ENCODE measurements at regions not wholly inside any gene's neighbourhood (a gene's known extent, or its start where the extent isn't known, plus 50 kb on each side); places are given as distances from the start of the nearest gene placed in this dataset.
"Not testable (repeated sequence)": the region's sequence is repeated elsewhere in the genome, so short reads cannot be mapped to it uniquely, and the experiment has no call there.

GRCh38 chr14:37985826-37986470 lies 221.8 kb upstream of the SSTR1 start:
- H3K4me3 ChIP-seq (ENCODE audit: low read length): no peak overlapping the region
- H3K36me3 ChIP-seq (ENCODE audit: insufficient read depth, low read length): no peaks in the 10 kb centered on the region
- no peaks in the 10 kb centered on the region for H3K27me3 ChIP-seq (ENCODE audit: insufficient read depth, low read length)
- no peak overlapping the region for H2AFZ ChIP-seq (ENCODE audit: low read depth, low read length)
- no peaks in the 10 kb centered on the region for H3K4me1 ChIP-seq (ENCODE audit: insufficient read depth, low read length)
- H3K9me3 ChIP-seq (ENCODE audit: low read length): no peaks in the 10 kb centered on the region

- no peak overlapping the region for H2AFZ ChIP-seq (ENCODE audit: low read depth, low read length)
- H3K4me3 ChIP-seq (ENCODE audit: low read length): no peak overlapping the region
- H3K4me1 ChIP-seq (ENCODE audit: insufficient read depth, low read length): no peaks in the 10 kb centered on the region
- H3K27me3 ChIP-seq (ENCODE audit: insufficient read depth, low read length): no peaks in the 10 kb centered on the region
- no peaks in the 10 kb centered on the region for H3K36me3 ChIP-seq (ENCODE audit: insufficient read depth, low read length)
- no peaks in the 10 kb centered on the region for H3K9me3 ChIP-seq (ENCODE audit: low read length)
These were observed 219.2 kb upstream of the SSTR1 start for GRCh38 chr14:37988472-37988871.

- Histone ChIP-seq H3K9me3 (ENCODE audit: low read length) (no peaks in the 10 kb centered on the region), H3K4me3 (ENCODE audit: low read length) (no peak overlapping the region), H3K36me3 (ENCODE audit: insufficient read depth, low read length) (no peaks in the 10 kb centered on the region), H3K27me3 (ENCODE audit: insufficient read depth, low read length) (no peaks in the 10 kb centered on the region), H3K4me1 (ENCODE audit: insufficient read depth, low read length) (no peaks in the 10 kb centered on the region), H2AFZ (ENCODE audit: low read depth, low read length) (no peak overlapping the region)
These were observed 216.7 kb upstream of the SSTR1 start for GRCh38 chr14:37991027-37991426.

GRCh38 chr14:37992499-37992898 lies 215.2 kb upstream of the SSTR1 start:
- Histone ChIP-seq H2AFZ (ENCODE audit: low read depth, low read length) (no peak overlapping the region), H3K36me3 (ENCODE audit: insufficient read depth, low read length) (no peaks in the 10 kb centered on the region), H3K4me3 (ENCODE audit: low read length) (no peak overlapping the region), H3K4me1 (ENCODE audit: insufficient read depth, low read length) (no peaks in the 10 kb centered on the region), H3K9me3 (ENCODE audit: low read length) (no peaks in the 10 kb centered on the region), H3K27me3 (ENCODE audit: insufficient read depth, low read length) (no peaks in the 10 kb centered on the region)

- no peaks in the 10 kb centered on the region for H3K27me3 ChIP-seq (ENCODE audit: insufficient read depth, low read length)
- no peaks in the 10 kb centered on the region for H3K4me1 ChIP-seq (ENCODE audit: insufficient read depth, low read length)
- no peak overlapping the region for H2AFZ ChIP-seq (ENCODE audit: low read depth, low read length)
- no peak overlapping the region for H3K4me3 ChIP-seq (ENCODE audit: low read length)
- H3K36me3 ChIP-seq (ENCODE audit: insufficient read depth, low read length): no peaks in the 10 kb centered on the region
- no peaks in the 10 kb centered on the region for H3K9me3 ChIP-seq (ENCODE audit: low read length)
These were observed 212.8 kb upstream of the SSTR1 start for GRCh38 chr14:37994846-37995372.

GRCh38 chr14:37997017-37997416 lies 210.7 kb upstream of the SSTR1 start:
- no peaks in the 10 kb centered on the region for H3K9me3 ChIP-seq (ENCODE audit: low read length)
- no peaks in the 10 kb centered on the region for H3K4me1 ChIP-seq (ENCODE audit: insufficient read depth, low read length)
- no peak overlapping the region for H3K4me3 ChIP-seq (ENCODE audit: low read length)
- H3K36me3 ChIP-seq (ENCODE audit: insufficient read depth, low read length): no peaks in the 10 kb centered on the region
- H2AFZ ChIP-seq (ENCODE audit: low read depth, low read length): no peak overlapping the region
- H3K27me3 ChIP-seq (ENCODE audit: insufficient read depth, low read length): no peaks in the 10 kb centered on the region

GRCh38 chr14:38000340-38000739 lies 207.4 kb upstream of the SSTR1 start:
- Histone ChIP-seq H3K4me3 (ENCODE audit: low read length) (no peak overlapping the region), H3K27me3 (ENCODE audit: insufficient read depth, low read length) (no peaks in the 10 kb centered on the region), H3K36me3 (ENCODE audit: insufficient read depth, low read length) (no peaks in the 10 kb centered on the region), H3K4me1 (ENCODE audit: insufficient read depth, low read length) (no peaks in the 10 kb centered on the region), H2AFZ (ENCODE audit: low read depth, low read length) (no peak overlapping the region), H3K9me3 (ENCODE audit: low read length) (no peaks in the 10 kb centered on the region)

- H3K27me3 ChIP-seq (ENCODE audit: insufficient read depth, low read length): no peaks in the 10 kb centered on the region
- H3K4me3 ChIP-seq (ENCODE audit: low read length): no peak overlapping the region
- H2AFZ ChIP-seq (ENCODE audit: low read depth, low read length): no peak overlapping the region
- no peaks in the 10 kb centered on the region for H3K4me1 ChIP-seq (ENCODE audit: insufficient read depth, low read length)
- no peaks in the 10 kb centered on the region for H3K36me3 ChIP-seq (ENCODE audit: insufficient read depth, low read length)
- no peaks in the 10 kb centered on the region for H3K9me3 ChIP-seq (ENCODE audit: low read length)
These were observed 206.2 kb upstream of the SSTR1 start for GRCh38 chr14:38001501-38001900.

GRCh38 chr14:38003746-38004609 lies 203.7 kb upstream of the SSTR1 start:
- H2AFZ ChIP-seq (ENCODE audit: low read depth, low read length): no peak overlapping the region
- no peaks in the 10 kb centered on the region for H3K27me3 ChIP-seq (ENCODE audit: insufficient read depth, low read length)
- no peaks in the 10 kb centered on the region for H3K9me3 ChIP-seq (ENCODE audit: low read length)
- H3K36me3 ChIP-seq (ENCODE audit: insufficient read depth, low read length): no peaks in the 10 kb centered on the region
- no peak overlapping the region for H3K4me3 ChIP-seq (ENCODE audit: low read length)
- H3K4me1 ChIP-seq (ENCODE audit: insufficient read depth, low read length): no peaks in the 10 kb centered on the region

- H3K36me3 ChIP-seq (ENCODE audit: insufficient read depth, low read length): no peaks in the 10 kb centered on the region
- H3K9me3 ChIP-seq (ENCODE audit: low read length): no peaks in the 10 kb centered on the region
- no peak overlapping the region for H2AFZ ChIP-seq (ENCODE audit: low read depth, low read length)
- H3K4me3 ChIP-seq (ENCODE audit: low read length): no peak overlapping the region
- no peaks in the 10 kb centered on the region for H3K27me3 ChIP-seq (ENCODE audit: insufficient read depth, low read length)
- no peaks in the 10 kb centered on the region for H3K4me1 ChIP-seq (ENCODE audit: insufficient read depth, low read length)
These were observed 203.2 kb upstream of the SSTR1 start for GRCh38 chr14:38004610-38004879.

- not testable (repeated sequence) for H3K36me3 ChIP-seq (ENCODE audit: insufficient read depth, low read length); H2AFZ ChIP-seq (ENCODE audit: low read depth, low read length); H3K4me3 ChIP-seq (ENCODE audit: low read length); H3K4me1 ChIP-seq (ENCODE audit: insufficient read depth, low read length); H3K9me3 ChIP-seq (ENCODE audit: low read length); H3K27me3 ChIP-seq (ENCODE audit: insufficient read depth, low read length)
These were observed 196.5 kb upstream of the SSTR1 start for GRCh38 chr14:38011156-38011555.

- no peak overlapping the region for H2AFZ ChIP-seq (ENCODE audit: low read depth, low read length)
- H3K4me1 ChIP-seq (ENCODE audit: insufficient read depth, low read length): no peaks in the 10 kb centered on the region
- H3K27me3 ChIP-seq (ENCODE audit: insufficient read depth, low read length): no peaks in the 10 kb centered on the region
- H3K4me3 ChIP-seq (ENCODE audit: low read length): no peak overlapping the region
- H3K9me3 ChIP-seq (ENCODE audit: low read length): peaks cover 3% of the 10 kb centered on the region
- no peaks in the 10 kb centered on the region for H3K36me3 ChIP-seq (ENCODE audit: insufficient read depth, low read length)
These were observed 195.6 kb upstream of the SSTR1 start for GRCh38 chr14:38012056-38012455.

- no peak overlapping the region for H3K4me3 ChIP-seq (ENCODE audit: low read length)
- H2AFZ ChIP-seq (ENCODE audit: low read depth, low read length): no peak overlapping the region
- H3K9me3 ChIP-seq (ENCODE audit: low read length): peaks cover 3% of the 10 kb centered on the region
- no peaks in the 10 kb centered on the region for H3K27me3 ChIP-seq (ENCODE audit: insufficient read depth, low read length)
- H3K36me3 ChIP-seq (ENCODE audit: insufficient read depth, low read length): no peaks in the 10 kb centered on the region
- H3K4me1 ChIP-seq (ENCODE audit: insufficient read depth, low read length): no peaks in the 10 kb centered on the region
These were observed 191.2 kb upstream of the SSTR1 start for GRCh38 chr14:38016497-38016896.

All from neuron (in vitro differentiated cells).